ENCODE measurements at regions not wholly inside any gene's neighbourhood (a gene's known extent, or its start where the extent isn't known, plus 50 kb on each side); places are given as distances from the start of the nearest gene placed in this dataset.
"Not testable (repeated sequence)": the region's sequence is repeated elsewhere in the genome, so short reads cannot be mapped to it uniquely, and the experiment has no call there.

DNA sequence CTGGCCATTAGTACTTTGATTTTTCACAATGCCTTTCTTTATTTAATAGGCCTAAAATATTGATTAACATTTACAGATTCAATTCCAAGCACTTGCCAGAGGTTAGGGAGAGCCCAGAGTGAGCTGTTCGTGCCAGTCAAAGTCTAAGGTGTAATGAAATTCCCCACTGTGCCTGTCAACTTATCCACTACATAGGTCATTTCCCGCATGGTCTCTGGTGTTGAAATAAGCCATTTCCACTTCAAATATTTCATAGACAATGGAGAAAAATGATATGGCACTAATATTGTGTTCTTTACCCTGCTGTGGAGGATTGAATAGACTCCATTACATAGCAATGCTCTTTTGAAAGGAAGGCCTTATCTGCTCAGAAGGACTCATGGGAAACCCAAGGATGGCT, 978.1 kb upstream of the CELF2 start:
- DNase-seq (ENCODE audit: low read depth in 2 of 3, low spot score in 2 of 3) = no peak

DNA sequence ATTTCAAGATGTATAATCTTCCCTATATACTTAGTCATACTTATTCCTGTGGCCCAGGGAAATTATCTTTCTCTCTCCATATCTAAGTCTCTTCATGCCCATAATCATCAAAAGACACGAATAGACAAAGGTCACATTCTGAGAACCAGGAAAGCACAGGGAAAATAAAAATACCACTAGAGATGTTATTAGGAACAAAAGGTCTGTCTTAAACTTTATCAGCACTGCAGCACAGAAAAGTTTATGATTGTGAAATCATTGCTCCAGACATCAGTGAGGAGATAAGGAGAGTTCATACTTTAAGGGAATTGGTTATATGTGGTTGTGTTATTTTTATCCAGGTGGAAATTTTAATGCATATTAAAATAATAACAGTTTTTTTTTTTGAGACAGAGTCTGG, 974.6 kb upstream of the CELF2 start:
- DNase-seq (ENCODE audit: low read depth in 2 of 3, low spot score in 2 of 3) = no peak

DNA sequence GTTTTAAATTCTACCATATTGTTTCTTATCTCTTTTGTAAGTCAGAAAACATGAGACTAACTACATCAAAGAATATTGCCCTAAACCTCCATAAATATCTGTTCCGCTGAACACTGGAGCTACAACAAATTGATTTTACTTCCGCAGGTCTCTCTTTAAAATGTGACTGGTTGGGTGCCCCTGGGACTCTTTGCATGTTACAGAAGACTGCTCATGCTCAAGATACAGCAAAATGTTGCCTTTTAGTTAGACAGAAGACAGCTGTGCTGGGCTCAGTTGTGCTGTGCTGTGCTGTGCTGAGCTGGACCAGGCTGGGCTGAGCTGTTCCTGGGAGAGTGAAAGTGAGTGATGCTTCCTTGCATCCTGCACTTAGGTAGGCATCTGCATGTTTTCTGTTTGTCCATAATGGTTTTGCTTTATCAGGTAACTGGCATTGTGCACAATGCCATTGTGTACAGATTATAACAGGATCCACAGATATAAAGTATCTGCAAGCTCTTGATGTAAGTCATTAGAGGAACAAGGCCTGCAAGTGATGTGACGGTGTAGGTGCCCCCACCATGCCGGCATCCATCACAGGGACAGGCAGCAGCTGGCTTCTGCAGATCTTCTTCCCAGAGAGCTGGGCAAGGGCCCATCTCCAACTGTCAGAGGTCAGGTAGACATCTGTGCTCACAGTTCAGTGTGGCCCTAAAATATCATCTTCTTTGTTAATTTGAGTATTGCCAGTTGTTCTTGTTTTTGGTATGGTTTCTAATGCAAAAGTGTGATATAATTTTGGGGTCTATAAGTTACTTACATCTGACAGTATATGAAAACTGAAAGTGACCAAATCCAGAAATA, 972.5 kb upstream of the CELF2 start:
- no peak for DNase-seq (ENCODE audit: low read depth in 2 of 3, low spot score in 2 of 3)

DNA sequence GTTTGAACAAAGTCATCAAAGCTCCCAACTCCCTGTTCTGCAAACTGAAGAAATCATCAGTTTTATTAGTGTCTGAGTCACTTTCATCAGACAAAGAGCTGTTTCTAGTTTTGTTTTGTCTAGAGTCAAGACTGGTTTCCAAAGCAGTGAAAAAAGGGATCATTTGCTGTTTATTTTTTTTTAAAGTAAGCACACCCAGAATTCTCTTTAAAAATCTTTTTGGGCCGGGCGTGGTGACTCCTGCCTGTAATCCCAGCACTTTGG, 972.0 kb upstream of the CELF2 start:
- DNase-seq (ENCODE audit: low read depth in 2 of 3, low spot score in 2 of 3) = no peak

DNA sequence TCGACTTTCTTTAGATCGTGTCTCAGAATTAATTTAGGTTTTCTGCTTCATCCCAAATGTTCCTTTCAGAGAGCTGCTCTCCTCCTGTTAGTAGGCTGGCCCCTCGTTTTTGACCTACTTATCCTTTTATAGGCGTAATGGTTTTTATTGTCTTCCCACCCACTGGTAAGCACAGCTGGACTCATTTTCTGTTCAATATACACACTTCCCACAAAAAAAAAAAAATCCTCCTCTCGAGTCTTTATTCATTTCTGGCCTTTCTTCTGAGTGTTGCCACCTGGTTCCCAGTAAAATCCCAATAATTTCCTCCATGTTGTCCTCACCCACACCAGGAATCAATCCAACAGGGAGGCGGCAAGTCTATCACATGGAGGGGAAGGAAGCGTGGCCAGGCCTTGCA, 970.2 kb upstream of the CELF2 start:
- no peak for DNase-seq (ENCODE audit: low read depth in 2 of 3, low spot score in 2 of 3)

DNA sequence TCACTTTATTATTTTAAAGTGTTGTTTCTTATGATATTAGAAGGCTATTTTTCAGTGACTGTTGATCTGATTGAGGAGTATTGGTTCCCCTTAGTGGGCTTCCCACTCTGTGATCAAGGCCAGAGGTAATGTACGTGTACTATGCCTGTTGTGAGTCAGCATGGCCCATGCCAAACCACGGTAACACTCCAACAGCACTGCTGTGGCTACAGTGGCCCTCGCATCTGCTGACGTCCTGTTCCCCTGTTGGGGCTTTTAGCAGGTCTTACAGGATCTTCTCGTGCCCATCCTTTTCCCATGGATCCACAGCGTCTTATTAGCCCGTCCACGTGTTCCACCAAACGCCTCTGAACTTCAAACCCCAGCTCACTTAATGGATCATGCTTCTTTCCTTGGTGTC, 964.6 kb upstream of the CELF2 start:
- no peak for DNase-seq (ENCODE audit: low read depth in 2 of 3, low spot score in 2 of 3)

DNA sequence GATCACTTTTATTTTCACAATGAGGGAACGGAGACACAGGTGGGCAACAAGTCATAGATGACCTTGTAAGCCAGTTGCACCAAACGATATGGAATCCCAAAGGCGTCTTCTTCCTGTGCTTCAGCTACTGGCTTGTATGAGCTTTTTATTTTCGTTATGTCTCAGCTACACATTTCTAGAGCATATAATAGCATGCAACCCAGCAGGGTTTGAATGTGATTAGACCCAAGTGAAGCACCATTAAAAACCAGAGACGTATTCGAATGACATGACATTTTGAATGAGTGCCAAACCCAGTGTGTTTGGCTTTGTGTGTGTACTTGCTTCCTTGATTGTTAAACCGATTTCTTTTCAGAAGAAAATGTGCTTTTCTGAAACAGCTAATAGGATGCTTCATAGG, 963.2 kb upstream of the CELF2 start:
- DNase-seq (ENCODE audit: low read depth in 2 of 3, low spot score in 2 of 3) = no peak

DNA sequence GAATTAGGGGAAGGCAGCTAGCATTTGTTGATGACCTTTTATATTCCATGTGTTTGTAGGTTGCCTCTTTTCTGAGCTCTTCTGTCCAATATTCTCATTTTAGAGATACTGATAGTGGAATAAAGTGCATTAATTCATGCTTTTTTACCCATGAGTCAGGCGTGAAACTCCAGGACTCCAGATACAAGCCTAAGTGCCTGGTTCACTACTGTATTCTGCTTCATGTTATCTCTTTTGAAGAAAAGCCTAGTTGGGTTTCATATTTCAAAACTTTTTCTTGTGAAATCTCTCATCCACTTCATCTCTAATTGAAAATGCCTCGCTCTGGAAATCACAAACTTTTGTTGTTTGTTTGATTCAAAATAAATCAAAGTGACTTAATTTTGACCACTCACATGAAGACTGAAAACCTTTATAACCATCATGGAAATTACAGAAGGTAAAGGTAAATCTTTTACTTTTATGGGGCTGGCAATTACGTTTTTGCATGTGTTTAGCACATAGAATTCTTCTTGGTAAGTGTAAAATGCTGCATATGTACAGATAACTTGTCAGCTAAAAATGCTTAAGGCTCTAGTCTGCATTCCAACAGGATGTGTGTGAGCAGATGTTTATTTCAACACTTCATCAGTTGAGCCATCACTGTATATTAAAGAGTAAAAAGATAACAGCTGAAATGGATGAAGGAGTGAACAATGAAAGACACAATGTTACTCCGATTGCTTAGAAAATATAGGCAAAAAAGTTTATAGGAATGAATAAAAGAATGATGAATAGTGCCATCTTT, 961.8 kb upstream of the CELF2 start:
- no peak for DNase-seq (ENCODE audit: low read depth in 2 of 3, low spot score in 2 of 3)

DNA sequence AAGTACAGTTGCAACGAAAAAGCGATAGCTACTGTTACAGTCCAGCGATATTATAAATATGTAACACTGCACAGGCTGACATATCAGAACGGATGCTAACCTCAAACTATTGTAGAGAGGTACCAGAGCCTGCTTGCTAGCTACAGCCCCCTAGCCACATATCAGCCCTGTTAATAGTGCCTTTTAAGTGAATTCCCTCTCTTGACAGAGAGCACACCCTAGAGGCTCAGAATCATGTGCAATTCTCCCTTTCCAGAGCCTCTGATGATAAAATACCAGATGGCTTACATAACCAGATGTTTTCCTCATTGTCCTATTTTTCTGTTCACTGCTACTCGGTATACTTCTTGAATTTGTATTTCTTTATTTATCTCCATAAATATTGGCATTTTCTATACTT, 960.7 kb upstream of the CELF2 start:
- no peak for DNase-seq (ENCODE audit: low read depth in 2 of 3, low spot score in 2 of 3)

DNA sequence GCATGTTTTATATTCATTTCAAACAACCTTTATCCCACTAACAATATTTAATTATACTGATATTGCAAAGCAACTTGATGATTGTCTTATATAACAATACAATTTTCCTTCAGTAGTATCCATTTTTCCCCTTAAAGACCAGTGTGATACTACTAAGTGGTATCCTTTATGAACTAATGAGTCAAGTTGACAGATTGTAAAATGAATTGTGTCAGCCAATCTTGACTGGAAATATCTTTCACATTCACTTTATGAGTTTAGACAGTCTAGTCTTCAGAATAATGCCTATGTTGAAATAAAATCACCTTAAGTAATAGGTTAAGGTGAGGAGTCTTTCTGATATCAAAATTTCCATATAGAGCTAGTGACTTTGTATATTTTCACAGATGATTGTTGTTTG, 950.0 kb upstream of the CELF2 start:
- no peak for DNase-seq (ENCODE audit: low read depth in 2 of 3, low spot score in 2 of 3)

DNA sequence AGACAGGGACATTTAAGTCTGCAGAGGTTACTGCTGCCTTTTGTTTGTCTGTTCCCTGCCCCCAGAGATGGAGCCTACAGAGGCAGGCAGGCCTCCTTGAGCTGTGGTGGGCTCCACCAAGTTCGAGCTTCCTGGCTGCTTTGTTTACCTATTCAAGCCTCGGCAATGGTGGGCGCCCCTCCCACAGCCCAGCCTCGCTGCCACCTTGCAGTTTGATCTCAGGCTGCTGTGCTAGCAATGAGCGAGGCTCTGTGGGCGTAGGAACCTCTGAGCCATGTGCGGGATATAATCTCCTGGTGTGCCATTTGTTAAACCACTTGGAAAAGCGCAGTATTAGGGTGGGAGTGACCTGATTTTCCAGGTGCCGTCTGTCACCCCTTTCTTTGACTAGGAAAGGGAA, 942.8 kb upstream of the CELF2 start:
- DNase-seq (ENCODE audit: low read depth in 2 of 3, low spot score in 2 of 3) = not testable (repeated sequence)

DNA sequence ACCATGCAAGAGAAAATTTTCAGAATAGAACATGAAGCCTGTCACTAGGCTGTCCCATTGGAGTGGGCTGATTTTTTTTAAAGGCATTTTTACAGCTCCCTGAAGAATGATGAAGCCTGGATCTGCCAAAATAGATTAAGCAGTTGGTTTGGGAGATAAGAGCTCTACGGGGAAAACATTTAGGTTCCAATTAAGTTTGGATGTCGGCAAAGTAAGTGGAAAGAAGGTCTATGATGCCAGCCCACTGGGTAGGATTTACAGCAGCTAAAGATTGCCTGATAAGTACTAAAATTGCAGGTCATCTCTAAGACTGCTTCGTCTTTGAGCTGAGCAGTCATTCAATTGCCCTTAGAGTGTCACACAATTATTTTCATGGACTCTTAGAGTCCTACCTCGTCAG, 939.2 kb upstream of the CELF2 start:
- no peak for DNase-seq (ENCODE audit: low read depth in 2 of 3, low spot score in 2 of 3)

DNA sequence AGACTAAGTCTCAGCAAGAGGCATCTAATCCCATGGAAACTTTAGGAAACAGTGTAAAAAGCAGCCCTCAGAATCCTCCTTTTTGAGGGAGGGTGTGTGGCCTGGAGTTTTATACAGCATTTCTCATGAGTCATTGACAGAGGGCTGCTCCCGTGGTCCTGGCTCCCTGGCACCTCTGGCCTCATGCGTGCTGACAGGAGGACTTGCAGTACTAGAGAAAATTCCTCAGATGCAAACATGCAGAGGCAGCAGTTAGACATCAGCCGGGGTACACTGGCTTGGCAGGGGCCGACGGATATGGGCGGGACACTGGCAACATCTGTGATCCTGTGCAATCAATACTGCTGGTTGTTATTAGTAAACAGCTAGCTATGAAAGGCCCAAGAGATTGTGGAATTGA, 925.1 kb upstream of the CELF2 start:
- no peak for DNase-seq (ENCODE audit: low read depth in 2 of 3, low spot score in 2 of 3)

DNA sequence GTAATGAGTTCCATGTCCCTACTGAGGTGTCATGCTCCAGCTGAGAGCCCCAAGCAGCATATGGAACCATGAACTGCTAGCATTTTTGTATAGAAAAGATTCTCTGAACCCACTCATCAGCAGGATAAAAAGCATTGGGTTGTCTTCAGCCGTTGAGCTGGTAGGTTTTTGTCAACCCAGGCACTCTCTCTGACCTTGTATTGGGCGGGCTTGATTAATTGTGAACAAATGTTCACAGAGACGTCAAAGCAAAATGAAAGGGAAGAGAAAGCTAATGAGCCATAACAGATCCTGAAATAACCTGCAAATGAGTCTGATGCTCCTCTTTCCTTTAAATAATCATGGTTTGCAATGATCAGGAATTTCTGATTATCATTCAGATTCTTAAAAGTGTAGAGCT, 924.7 kb upstream of the CELF2 start:
- no peak for DNase-seq (ENCODE audit: low read depth in 2 of 3, low spot score in 2 of 3)

DNA sequence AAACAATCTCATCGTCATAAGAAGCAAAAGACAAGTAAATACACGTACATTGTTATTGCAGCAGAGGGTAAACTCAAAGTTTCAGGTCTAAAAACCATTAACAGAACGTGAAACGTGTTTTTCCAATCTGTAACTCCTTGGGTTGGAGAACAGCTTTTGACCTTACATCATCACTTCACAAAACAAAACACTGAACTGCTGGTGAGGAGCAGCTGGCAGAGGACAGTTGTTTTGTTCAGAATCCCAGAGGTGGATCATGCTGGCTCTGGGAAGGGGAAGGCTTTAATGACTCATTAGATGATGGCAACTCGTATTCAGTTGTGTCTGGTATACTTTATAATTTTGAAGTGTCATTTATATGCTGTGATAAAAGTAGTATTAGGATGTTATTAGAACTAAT, 923.0 kb upstream of the CELF2 start:
- DNase-seq (ENCODE audit: low read depth in 2 of 3, low spot score in 2 of 3) = no peak

DNA sequence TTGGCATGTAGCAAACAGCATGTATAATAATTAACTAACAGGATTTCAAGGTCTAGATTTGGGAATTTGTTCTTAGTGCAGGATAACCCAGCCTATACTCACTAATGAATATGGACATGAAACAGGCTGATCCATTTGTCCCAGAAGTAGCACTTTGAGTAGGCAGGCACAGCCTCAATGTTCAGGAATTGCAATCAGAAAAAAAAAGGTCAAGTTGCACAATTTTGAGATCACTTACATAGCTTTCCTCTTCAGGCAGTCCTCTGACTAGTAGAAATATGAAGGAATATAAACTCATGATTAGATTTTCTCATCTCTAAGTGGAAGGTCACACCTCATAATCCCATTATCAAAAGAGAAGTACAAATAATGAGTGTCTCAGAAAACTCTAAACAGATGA, 921.4 kb upstream of the CELF2 start:
- DNase-seq (ENCODE audit: low read depth in 2 of 3, low spot score in 2 of 3) = no peak

DNA sequence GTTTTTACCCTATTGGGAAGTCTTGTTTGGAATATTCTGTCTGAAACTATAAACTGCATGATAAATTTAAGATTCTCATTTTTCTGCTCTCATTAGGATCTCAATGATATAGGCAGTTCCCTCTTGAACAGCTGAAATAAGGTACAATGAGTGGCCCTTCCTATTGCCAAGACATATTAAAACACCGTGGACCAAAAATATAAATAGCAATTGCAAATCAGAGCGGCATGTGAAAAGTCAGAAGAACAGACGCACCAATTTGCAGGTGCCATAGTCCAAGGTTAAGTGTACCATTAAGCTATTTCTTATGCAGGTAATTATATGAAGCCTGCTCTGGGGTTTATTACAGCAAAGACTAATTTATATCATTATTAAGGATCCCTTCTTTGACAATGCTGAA, 920.8 kb upstream of the CELF2 start:
- no peak for DNase-seq (ENCODE audit: low read depth in 2 of 3, low spot score in 2 of 3)

DNA sequence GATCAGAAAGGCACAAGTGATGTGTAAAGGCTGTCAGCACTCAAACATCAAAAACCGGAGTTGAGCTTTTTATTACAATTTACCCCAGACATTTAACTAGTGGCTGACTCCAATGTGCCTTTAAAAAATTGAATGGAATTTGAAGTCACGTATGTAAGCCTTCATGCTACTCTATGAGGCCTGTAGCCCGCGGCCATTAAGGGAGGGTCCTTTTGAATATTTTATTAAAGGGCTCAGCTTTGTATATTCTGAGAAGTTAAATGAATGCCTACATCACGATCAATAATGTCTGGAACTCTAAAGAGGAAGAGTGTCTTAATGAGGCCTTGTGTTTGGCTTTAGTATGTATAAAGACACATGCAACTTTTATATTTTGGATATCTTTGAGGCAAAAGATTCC, 916.6 kb upstream of the CELF2 start:
- DNase-seq (ENCODE audit: low read depth in 2 of 3, low spot score in 2 of 3) = no peak

DNA sequence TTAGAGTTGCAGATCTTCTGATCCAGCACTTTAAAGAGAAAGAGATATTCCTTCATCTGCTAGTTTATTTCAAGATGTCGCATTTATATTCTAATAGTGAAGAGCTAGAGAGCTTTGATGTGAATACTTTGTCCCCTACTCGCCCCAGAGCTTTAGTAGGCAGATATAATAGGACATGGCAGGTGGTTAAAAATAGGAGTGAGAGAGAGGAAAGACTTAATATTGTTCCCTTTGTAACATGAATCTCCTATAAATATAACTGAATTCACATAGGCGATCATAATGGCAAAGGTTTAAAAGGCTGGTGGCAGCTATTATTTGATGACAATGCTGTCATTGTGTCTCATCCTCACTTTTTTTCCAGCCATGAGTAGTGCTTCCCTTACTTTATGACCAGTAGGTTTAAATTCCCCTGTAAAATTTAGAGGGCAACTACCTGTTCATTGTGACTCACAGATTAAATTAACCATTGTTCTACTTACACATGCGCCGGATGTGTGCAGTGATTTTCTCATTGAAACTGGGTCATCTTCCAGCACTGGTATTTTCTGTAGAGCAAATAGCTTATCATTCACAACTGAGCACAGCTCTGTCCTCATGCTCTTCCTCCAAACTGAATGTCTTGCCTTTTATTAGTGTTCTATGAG, 906.7 kb upstream of the CELF2 start:
- DNase-seq (ENCODE audit: low read depth in 2 of 3, low spot score in 2 of 3) = no peak

DNA sequence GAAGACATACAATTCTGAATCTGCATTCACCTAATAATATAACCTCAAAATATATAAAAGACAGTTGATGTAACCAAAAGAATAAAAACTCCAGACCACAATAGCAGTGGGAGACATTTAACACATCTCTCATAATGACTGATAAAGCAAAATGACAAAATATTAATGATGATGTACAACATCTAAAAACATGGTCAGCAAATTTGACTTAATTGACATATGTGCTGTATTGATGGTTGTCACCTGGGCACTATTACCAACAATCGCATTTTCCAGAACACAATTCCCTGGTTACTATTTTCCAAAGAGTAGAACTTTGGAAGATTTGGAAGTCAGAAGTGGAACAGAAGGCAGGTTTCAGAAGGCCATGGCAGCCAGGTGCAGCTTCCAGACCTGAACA, 899.5 kb upstream of the CELF2 start:
- no peak for DNase-seq (ENCODE audit: low read depth in 2 of 3, low spot score in 2 of 3)

DNA sequence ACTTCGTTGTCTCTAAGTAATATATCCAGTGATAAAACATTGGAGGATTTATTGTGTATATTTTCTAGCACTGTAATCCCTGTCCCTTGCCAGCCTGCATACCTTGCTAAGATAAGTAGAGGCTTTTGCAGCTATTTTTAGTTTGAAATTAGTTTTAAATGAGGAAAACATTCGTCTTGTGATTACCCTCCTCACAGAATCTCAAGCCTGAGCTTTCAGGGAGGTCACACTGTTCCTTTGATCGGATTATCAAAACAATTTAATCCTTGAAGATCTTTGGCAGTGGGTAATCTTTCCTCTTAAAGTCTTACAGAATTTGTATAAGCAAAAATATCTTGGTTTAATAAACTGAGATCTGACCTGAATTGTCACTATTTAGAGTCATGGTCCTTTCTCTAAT, 897.0 kb upstream of the CELF2 start:
- DNase-seq (ENCODE audit: low read depth in 2 of 3, low spot score in 2 of 3) = no peak

DNA sequence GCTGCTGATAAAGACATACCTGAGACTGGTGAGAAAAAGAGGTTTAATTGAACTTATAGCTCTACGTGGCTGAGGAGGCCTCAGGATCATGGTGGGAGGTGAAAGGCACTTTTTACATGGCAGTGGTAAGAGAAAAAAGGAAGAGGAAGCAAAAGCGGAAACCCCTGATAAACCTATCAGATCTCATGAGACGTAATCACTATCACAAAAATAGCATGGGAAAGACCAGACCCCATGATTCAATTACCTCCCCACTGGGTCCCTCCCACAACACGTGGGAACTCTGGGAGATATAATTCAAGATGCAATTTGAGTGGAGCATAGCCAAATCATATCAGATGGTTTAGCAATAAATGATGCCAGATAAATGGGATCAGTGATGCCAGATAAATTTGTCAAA, 892.0 kb upstream of the CELF2 start:
- DNase-seq (ENCODE audit: low read depth in 2 of 3, low spot score in 2 of 3) = no peak

DNA sequence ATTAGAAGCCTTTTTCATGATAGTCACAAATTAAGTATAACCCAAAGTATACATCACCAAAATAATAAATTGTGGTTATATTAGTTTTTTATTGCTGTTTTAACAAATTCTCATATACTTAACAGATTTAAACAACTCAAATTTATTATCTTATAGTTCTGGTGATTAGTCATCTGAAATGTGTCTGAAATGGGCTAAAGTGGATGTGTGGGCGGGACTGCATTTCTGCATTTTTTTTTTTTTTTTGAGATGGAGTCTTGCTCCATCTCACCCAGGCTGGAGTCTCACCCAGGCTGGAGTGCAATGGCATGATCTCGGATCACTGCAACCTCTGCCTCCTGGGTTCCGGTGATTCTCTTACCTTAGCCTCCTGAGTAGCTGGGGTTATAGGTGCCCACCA, 891.5 kb upstream of the CELF2 start:
- no peak for DNase-seq (ENCODE audit: low read depth in 2 of 3, low spot score in 2 of 3)

Measured in activated CD8-positive, alpha-beta memory T cell treated with anti-CD3 and anti-CD28 coated beads for 48 hours (primary cell).